Naive thymus-derived CD4-positive, alpha-beta T cell (primary cell): ENCODE measurements at regions not wholly inside any gene's neighbourhood (a gene's known extent, or its start where the extent isn't known, plus 50 kb on each side); places are given as distances from the start of the nearest gene placed in this dataset.

Source experiments
- ATAC-seq: fragments of 150-1000 bp; cut with Tn5 transposase; 2 replicates; pipeline ENCODE4 v1.10.0; 2021; ENCODE audit warnings: mild to moderate bottlenecking, moderate library complexity
- CTCF ChIA-PET: fragments of 350-600 bp; sonication (Branson Sonifier 250); formaldehyde crosslinking; loops from one replicate; lab custom pipeline; 2021; ENCODE audit warnings: antibody characterized with exemption; lab: Charles Lee
- POLR2A ChIA-PET: fragments of 350-600 bp; sonication (Branson Sonifier 250); formaldehyde crosslinking; loops from one replicate; lab custom pipeline; 2021; ENCODE audit warnings: antibody characterized with exemption, inconsistent platforms; lab: Charles Lee
- DNase-seq, 9 donors: peaks; one replicate each; pipeline versions ENCODE4 v3.0.0 to v3.0.0-alpha.2; 2020 to 2022; ENCODE audit warnings: mixed read lengths in 1 of 9
- H3K27ac ChIP-seq: one replicate; pipeline ENCODE4 v1.7.0; 2013; ENCODE audit warnings: mild to moderate bottlenecking, low read depth, low read length, moderate library complexity
- H3K27me3 ChIP-seq, 2 donors: one replicate each; pipeline ENCODE4 v1.7.0; 2013; ENCODE audit warnings: low read length in 2 of 2, mild to moderate bottlenecking in 2 of 2, moderate library complexity in 2 of 2; ENCODE audit not compliant: control insufficient read depth in 2 of 2, insufficient read depth in 2 of 2
- H3K36me3 ChIP-seq, 3 experiments: 1 replicate in 2 of 3; 2 replicates in 1 of 3; pipeline ENCODE4 v1.7.0; 2013; ENCODE audit warnings: low read length in 3 of 3, mild to moderate bottlenecking in 3 of 3, moderate library complexity in 1 of 3; ENCODE audit not compliant: insufficient read depth in 3 of 3, control insufficient read depth in 2 of 3
- H3K4me1 ChIP-seq, 2 donors: one replicate each; pipeline ENCODE4 v1.7.0; 2013; ENCODE audit warnings: low read length in 2 of 2, mild to moderate bottlenecking in 2 of 2, moderate library complexity in 1 of 2; ENCODE audit not compliant: control insufficient read depth in 2 of 2, insufficient read depth in 2 of 2
- H3K4me3 ChIP-seq: 2 replicates; pipeline ENCODE4 v1.7.0; 2013; ENCODE audit warnings: mild to moderate bottlenecking, low read length
- H3K9me3 ChIP-seq, 3 experiments: 1 replicate in 2 of 3; 2 replicates in 1 of 3; pipeline ENCODE4 v1.7.0; 2013; ENCODE audit warnings: low read length in 3 of 3; ENCODE audit not compliant: control insufficient read depth in 2 of 3
- H3K27ac Mint-ChIP-seq, 9 donors: one replicate each; pipeline ENCODE4 v1.8.0; 2020 to 2022; ENCODE audit warnings: mixed read lengths in 9 of 9, mild to moderate bottlenecking in 8 of 9, moderate library complexity in 5 of 9, inconsistent platforms in 2 of 9
- H3K27me3 Mint-ChIP-seq, 5 donors: one replicate each; pipeline ENCODE4 v1.8.0; 2021 to 2022; ENCODE audit warnings: mixed read lengths in 5 of 5, mild to moderate bottlenecking in 1 of 5
- H3K36me3 Mint-ChIP-seq, 5 donors: one replicate each; pipeline ENCODE4 v1.8.0; 2020 to 2022; ENCODE audit warnings: mixed read lengths in 5 of 5, mild to moderate bottlenecking in 3 of 5, inconsistent platforms in 1 of 5
- H3K4me1 Mint-ChIP-seq, 7 donors: one replicate each; pipeline ENCODE4 v1.8.0; 2020 to 2022; ENCODE audit warnings: mixed read lengths in 7 of 7, mild to moderate bottlenecking in 3 of 7, inconsistent platforms in 1 of 7
- H3K4me3 Mint-ChIP-seq, 10 donors: one replicate each; pipeline ENCODE4 v1.8.0; 2020 to 2022; ENCODE audit warnings: mild to moderate bottlenecking in 10 of 10, mixed read lengths in 10 of 10, moderate library complexity in 6 of 10, inconsistent platforms in 2 of 10
- H3K9me3 Mint-ChIP-seq, 11 donors: one replicate each; pipeline ENCODE4 v1.8.0; 2020 to 2022; ENCODE audit warnings: mixed read lengths in 11 of 11, mild to moderate bottlenecking in 4 of 11, inconsistent platforms in 1 of 11, moderate library complexity in 1 of 11
- intact Hi-C, 2 donors: fragments of 100-400 bp; cut with micrococcal nuclease; formaldehyde crosslinking; loops; one replicate each; pipeline ENCODE4 v1.15.1; 2023

GRCh38 chr2:8059794-8060193 is 622.1 kb upstream of the ID2 start:
- Mint-ChIP-seq H3K27ac (no peak overlapping the region), H3K4me3 (no peak overlapping the region), H3K36me3 (peaks cover 0 to 21% (median 8%) of the 10 kb centered on the region in 5 donors), H3K9me3 (peaks cover 0 to 20% (median 5%) of the 10 kb centered on the region in 11 donors), H3K4me1 (peaks cover 0 to 7% (median 5%) of the 10 kb centered on the region in 7 donors), H3K27me3 (no peaks in the 10 kb centered on the region)
- ChIA-PET POLR2A (no interaction called here), CTCF (no interaction called here)
- Histone ChIP-seq H3K4me3 (no peak overlapping the region), H3K36me3 (no peaks in the 10 kb centered on the region), H3K4me1 (no peaks in the 10 kb centered on the region), H3K9me3 (no peaks in the 10 kb centered on the region), H3K27ac (no peak overlapping the region), H3K27me3 (no peaks in the 10 kb centered on the region)
- ATAC-seq (no peak), DNase-seq (no peak)
- intact Hi-C loops = no loop called here

GRCh38 chr2:8061219-8061618 is 620.6 kb upstream of the ID2 start:
- no peaks in the 10 kb centered on the region for H3K9me3 ChIP-seq
- no peak overlapping the region for H3K4me3 Mint-ChIP-seq
- no peaks in the 10 kb centered on the region for H3K4me1 ChIP-seq
- ATAC-seq = no peak
- H3K4me1 Mint-ChIP-seq = peaks cover 0 to 7% (median 5%) of the 10 kb centered on the region in 7 donors
- H3K9me3 Mint-ChIP-seq = peaks cover 0 to 20% (median 4%) of the 10 kb centered on the region in 11 donors
- no peaks in the 10 kb centered on the region for H3K27me3 Mint-ChIP-seq
- no peaks in the 10 kb centered on the region for H3K36me3 ChIP-seq
- H3K4me3 ChIP-seq = no peak overlapping the region
- intact Hi-C loops = no loop called here
- ChIA-PET CTCF (no interaction called here), POLR2A (no interaction called here)
- peaks cover 0 to 21% (median 8%) of the 10 kb centered on the region in 5 donors for H3K36me3 Mint-ChIP-seq
- DNase-seq = no peak
- no peak overlapping the region for H3K27ac Mint-ChIP-seq
- no peak overlapping the region for H3K27ac ChIP-seq
- no peaks in the 10 kb centered on the region for H3K27me3 ChIP-seq

GRCh38 chr2:8064603-8065002 is 617.3 kb upstream of the ID2 start:
- CTCF ChIA-PET = no interaction called here
- H3K9me3 ChIP-seq = no peaks in the 10 kb centered on the region
- DNase-seq (no peak), ATAC-seq (no peak)
- H3K27ac ChIP-seq = no peak overlapping the region
- Mint-ChIP-seq H3K27me3 (no peaks in the 10 kb centered on the region), H3K4me1 (peaks cover 0 to 6% (median 0%) of the 10 kb centered on the region in 7 donors), H3K4me3 (no peak overlapping the region), H3K36me3 (peaks cover 0 to 17% (median 4%) of the 10 kb centered on the region in 5 donors), H3K27ac (no peak overlapping the region), H3K9me3 (peaks cover 0 to 6% (median 2%) of the 10 kb centered on the region in 11 donors)
- POLR2A ChIA-PET = no interaction called here
- intact Hi-C loops = no loop called here
- H3K27me3 ChIP-seq = no peaks in the 10 kb centered on the region
- H3K4me3 ChIP-seq = no peak overlapping the region
- H3K36me3 ChIP-seq = no peaks in the 10 kb centered on the region
- H3K4me1 ChIP-seq = no peaks in the 10 kb centered on the region

GRCh38 chr2:8065191-8065590 is 616.7 kb upstream of the ID2 start:
- Mint-ChIP-seq H3K27me3 (no peaks in the 10 kb centered on the region), H3K9me3 (peaks cover 0 to 6% (median 2%) of the 10 kb centered on the region in 11 donors), H3K4me1 (peaks cover 0 to 6% (median 0%) of the 10 kb centered on the region in 7 donors), H3K27ac (peak overlapping the region in 1 of 9 donors; percentile 65), H3K36me3 (peaks cover 0 to 17% (median 4%) of the 10 kb centered on the region in 5 donors), H3K4me3 (no peak overlapping the region)
- Histone ChIP-seq H3K36me3 (no peaks in the 10 kb centered on the region), H3K27ac (no peak overlapping the region), H3K27me3 (no peaks in the 10 kb centered on the region), H3K4me3 (no peak overlapping the region), H3K4me1 (no peaks in the 10 kb centered on the region), H3K9me3 (no peaks in the 10 kb centered on the region)
- DNase-seq (no peak), ATAC-seq (no peak)
- ChIA-PET CTCF (no interaction called here), POLR2A (no interaction called here)
- intact Hi-C loops = no loop called here

GRCh38 chr2:8067784-8068336 is 614.0 kb upstream of the ID2 start:
- ATAC-seq (no peak), DNase-seq (no peak)
- no peak overlapping the region for H3K4me3 ChIP-seq
- H3K27me3 ChIP-seq = no peaks in the 10 kb centered on the region
- no peak overlapping the region for H3K27ac Mint-ChIP-seq
- no peak overlapping the region for H3K4me3 Mint-ChIP-seq
- no peaks in the 10 kb centered on the region for H3K4me1 ChIP-seq
- intact Hi-C loops = no loop called here
- ChIA-PET CTCF (no interaction called here), POLR2A (no interaction called here)
- H3K9me3 Mint-ChIP-seq = peaks cover 0 to 6% (median 2%) of the 10 kb centered on the region in 11 donors
- no peaks in the 10 kb centered on the region for H3K9me3 ChIP-seq
- H3K36me3 Mint-ChIP-seq = peaks cover 0 to 17% (median 4%) of the 10 kb centered on the region in 5 donors
- peaks cover 0 to 12% (median 0%) of the 10 kb centered on the region in 7 donors for H3K4me1 Mint-ChIP-seq
- H3K27ac ChIP-seq = no peak overlapping the region
- H3K36me3 ChIP-seq = no peaks in the 10 kb centered on the region
- no peaks in the 10 kb centered on the region for H3K27me3 Mint-ChIP-seq

GRCh38 chr2:8072907-8073306 is 608.9 kb upstream of the ID2 start:
- ATAC-seq = no peak
- Histone ChIP-seq H3K27ac (no peak overlapping the region), H3K36me3 (no peaks in the 10 kb centered on the region), H3K27me3 (no peaks in the 10 kb centered on the region), H3K4me3 (no peak overlapping the region), H3K9me3 (peaks cover 0 to 7% (median 0%) of the 10 kb centered on the region in 3 experiments), H3K4me1 (no peaks in the 10 kb centered on the region)
- Mint-ChIP-seq H3K4me1 (peaks cover 0 to 22% (median 5%) of the 10 kb centered on the region in 7 donors), H3K27me3 (no peaks in the 10 kb centered on the region), H3K4me3 (no peak overlapping the region), H3K9me3 (peaks cover 0 to 18% (median 9%) of the 10 kb centered on the region in 11 donors), H3K36me3 (peaks cover 0 to 22% (median 5%) of the 10 kb centered on the region in 5 donors), H3K27ac (no peak overlapping the region)
- intact Hi-C loops = no loop called here
- ChIA-PET POLR2A (no interaction called here), CTCF (no interaction called here)
- DNase-seq = no peak

- peaks cover 4 to 29% (median 11%) of the 10 kb centered on the region in 5 donors for H3K36me3 Mint-ChIP-seq
- POLR2A ChIA-PET = no interaction called here
- Histone ChIP-seq H3K9me3 (peaks cover 0 to 9% (median 0%) of the 10 kb centered on the region in 3 experiments), H3K27ac (no peak overlapping the region), H3K4me1 (no peaks in the 10 kb centered on the region), H3K27me3 (no peaks in the 10 kb centered on the region), H3K4me3 (no peak overlapping the region), H3K36me3 (no peaks in the 10 kb centered on the region)
- peaks cover 0 to 25% (median 14%) of the 10 kb centered on the region in 11 donors for H3K9me3 Mint-ChIP-seq
- DNase-seq (no peak), ATAC-seq (no peak)
- CTCF ChIA-PET = interaction anchor here (0.6 kb wide), 1 partner anchor 58 kb away, joined by 4 read pairs; no protein-coding TSS in a partner anchor
- peaks cover 0 to 22% (median 5%) of the 10 kb centered on the region in 7 donors for H3K4me1 Mint-ChIP-seq
- H3K4me3 Mint-ChIP-seq = no peak overlapping the region
- intact Hi-C loops = no loop called here
- H3K27me3 Mint-ChIP-seq = no peaks in the 10 kb centered on the region
- no peak overlapping the region for H3K27ac Mint-ChIP-seq
These were observed 607.9 kb upstream of the ID2 start for GRCh38 chr2:8073916-8074315.
